ENCODE measurements at regions not wholly inside any gene's neighbourhood (a gene's known extent, or its start where the extent isn't known, plus 50 kb on each side); places are given as distances from the start of the nearest gene placed in this dataset.
"Not testable (repeated sequence)": the region's sequence is repeated elsewhere in the genome, so short reads cannot be mapped to it uniquely, and the experiment has no call there.

GRCh38 chr22:22697377-22698117 is 53.1 kb downstream of the GGTLC2 start:
- no peak overlapping the region for H3K27ac ChIP-seq (ENCODE audit: low read length)
- no peaks in the 10 kb centered on the region for H3K36me3 ChIP-seq (ENCODE audit: control insufficient read depth in 1 of 2, insufficient read depth in 2 of 2, low read length in 2 of 2)
- H3K4me3 ChIP-seq (ENCODE audit: low read depth in 1 of 2, low read length in 2 of 2) = no peak overlapping the region
- no peaks in the 10 kb centered on the region for H3K27me3 ChIP-seq (ENCODE audit: low read depth, low read length)
- H3K9me3 ChIP-seq (ENCODE audit: control insufficient read depth in 1 of 2, low read length in 2 of 2) = no peaks in the 10 kb centered on the region
- no peaks in the 10 kb centered on the region for H3K4me1 ChIP-seq (ENCODE audit: control insufficient read depth in 1 of 2, insufficient read depth in 2 of 2, low read length in 2 of 2)

GRCh38 chr22:22698263-22698750 is 53.9 kb downstream of the GGTLC2 start:
- H3K36me3 ChIP-seq (ENCODE audit: control insufficient read depth in 1 of 2, insufficient read depth in 2 of 2, low read length in 2 of 2) = no peaks in the 10 kb centered on the region

GRCh38 chr22:22700631-22701030 is 56.2 kb downstream of the GGTLC2 start:
- Histone ChIP-seq H3K4me3 (ENCODE audit: low read depth in 1 of 2, low read length in 2 of 2) (no peak overlapping the region), H3K4me1 (ENCODE audit: control insufficient read depth in 1 of 2, insufficient read depth in 2 of 2, low read length in 2 of 2) (no peaks in the 10 kb centered on the region), H3K36me3 (ENCODE audit: control insufficient read depth in 1 of 2, insufficient read depth in 2 of 2, low read length in 2 of 2) (no peaks in the 10 kb centered on the region), H3K9me3 (ENCODE audit: control insufficient read depth in 1 of 2, low read length in 2 of 2) (no peaks in the 10 kb centered on the region), H3K27ac (ENCODE audit: low read length) (no peak overlapping the region), H3K27me3 (ENCODE audit: low read depth, low read length) (no peaks in the 10 kb centered on the region)

More at GRCh38 chr22:22698263-22698750, 53.9 kb downstream of the GGTLC2 start:
- no peaks in the 10 kb centered on the region for H3K9me3 ChIP-seq (ENCODE audit: control insufficient read depth in 1 of 2, low read length in 2 of 2)
- H3K4me3 ChIP-seq (ENCODE audit: low read depth in 1 of 2, low read length in 2 of 2) = no peak overlapping the region
- H3K4me1 ChIP-seq (ENCODE audit: control insufficient read depth in 1 of 2, insufficient read depth in 2 of 2, low read length in 2 of 2) = no peaks in the 10 kb centered on the region
- no peak overlapping the region for H3K27ac ChIP-seq (ENCODE audit: low read length)
- H3K27me3 ChIP-seq (ENCODE audit: low read depth, low read length) = no peaks in the 10 kb centered on the region

- H3K9me3 ChIP-seq (ENCODE audit: control insufficient read depth in 1 of 2, low read length in 2 of 2); H3K36me3 ChIP-seq (ENCODE audit: control insufficient read depth in 1 of 2, insufficient read depth in 2 of 2, low read length in 2 of 2); H3K4me3 ChIP-seq (ENCODE audit: low read depth in 1 of 2, low read length in 2 of 2); H3K27me3 ChIP-seq (ENCODE audit: low read depth, low read length); H3K27ac ChIP-seq (ENCODE audit: low read length); H3K4me1 ChIP-seq (ENCODE audit: control insufficient read depth in 1 of 2, insufficient read depth in 2 of 2, low read length in 2 of 2): not testable (repeated sequence)
Observed at GRCh38 chr22:22701557-22701956, 57.1 kb downstream of the GGTLC2 start.

- H3K27me3 ChIP-seq (ENCODE audit: low read depth, low read length) = no peaks in the 10 kb centered on the region
- H3K4me1 ChIP-seq (ENCODE audit: control insufficient read depth in 1 of 2, insufficient read depth in 2 of 2, low read length in 2 of 2) = no peaks in the 10 kb centered on the region
- H3K4me3 ChIP-seq (ENCODE audit: low read depth in 1 of 2, low read length in 2 of 2) = no peak overlapping the region
- H3K9me3 ChIP-seq (ENCODE audit: control insufficient read depth in 1 of 2, low read length in 2 of 2) = no peaks in the 10 kb centered on the region
- H3K27ac ChIP-seq (ENCODE audit: low read length) = no peak overlapping the region
- H3K36me3 ChIP-seq (ENCODE audit: control insufficient read depth in 1 of 2, insufficient read depth in 2 of 2, low read length in 2 of 2) = no peaks in the 10 kb centered on the region
Observed at GRCh38 chr22:22702237-22703202, 58.1 kb downstream of the GGTLC2 start.

GRCh38 chr22:22703203-22703570 is 58.8 kb downstream of the GGTLC2 start:
- Histone ChIP-seq H3K36me3 (ENCODE audit: control insufficient read depth in 1 of 2, insufficient read depth in 2 of 2, low read length in 2 of 2) (no peaks in the 10 kb centered on the region), H3K4me1 (ENCODE audit: control insufficient read depth in 1 of 2, insufficient read depth in 2 of 2, low read length in 2 of 2) (no peaks in the 10 kb centered on the region), H3K27ac (ENCODE audit: low read length) (no peak overlapping the region)

GRCh38 chr22:22703715-22704114 is 59.3 kb downstream of the GGTLC2 start:
- Histone ChIP-seq H3K27ac (ENCODE audit: low read length) (no peak overlapping the region), H3K27me3 (ENCODE audit: low read depth, low read length) (no peaks in the 10 kb centered on the region), H3K4me1 (ENCODE audit: control insufficient read depth in 1 of 2, insufficient read depth in 2 of 2, low read length in 2 of 2) (no peaks in the 10 kb centered on the region), H3K9me3 (ENCODE audit: control insufficient read depth in 1 of 2, low read length in 2 of 2) (no peaks in the 10 kb centered on the region), H3K36me3 (ENCODE audit: control insufficient read depth in 1 of 2, insufficient read depth in 2 of 2, low read length in 2 of 2) (no peaks in the 10 kb centered on the region), H3K4me3 (ENCODE audit: low read depth in 1 of 2, low read length in 2 of 2) (no peak overlapping the region)

More at GRCh38 chr22:22703203-22703570, 58.8 kb downstream of the GGTLC2 start:
- Histone ChIP-seq H3K27me3 (ENCODE audit: low read depth, low read length) (no peaks in the 10 kb centered on the region), H3K4me3 (ENCODE audit: low read depth in 1 of 2, low read length in 2 of 2) (no peak overlapping the region), H3K9me3 (ENCODE audit: control insufficient read depth in 1 of 2, low read length in 2 of 2) (no peaks in the 10 kb centered on the region)

- Histone ChIP-seq H3K9me3 (ENCODE audit: control insufficient read depth in 1 of 2, low read length in 2 of 2) (no peaks in the 10 kb centered on the region), H3K27me3 (ENCODE audit: low read depth, low read length) (no peaks in the 10 kb centered on the region), H3K4me1 (ENCODE audit: control insufficient read depth in 1 of 2, insufficient read depth in 2 of 2, low read length in 2 of 2) (no peaks in the 10 kb centered on the region), H3K36me3 (ENCODE audit: control insufficient read depth in 1 of 2, insufficient read depth in 2 of 2, low read length in 2 of 2) (no peaks in the 10 kb centered on the region), H3K4me3 (ENCODE audit: low read depth in 1 of 2, low read length in 2 of 2) (no peak overlapping the region), H3K27ac (ENCODE audit: low read length) (no peak overlapping the region)
Observed at GRCh38 chr22:22704156-22704946, 59.9 kb downstream of the GGTLC2 start.

- Histone ChIP-seq H3K27me3 (ENCODE audit: low read depth, low read length) (no peaks in the 10 kb centered on the region), H3K4me3 (ENCODE audit: low read depth in 1 of 2, low read length in 2 of 2) (no peak overlapping the region), H3K36me3 (ENCODE audit: control insufficient read depth in 1 of 2, insufficient read depth in 2 of 2, low read length in 2 of 2) (no peaks in the 10 kb centered on the region), H3K4me1 (ENCODE audit: control insufficient read depth in 1 of 2, insufficient read depth in 2 of 2, low read length in 2 of 2) (no peaks in the 10 kb centered on the region), H3K27ac (ENCODE audit: low read length) (no peak overlapping the region), H3K9me3 (ENCODE audit: control insufficient read depth in 1 of 2, low read length in 2 of 2) (no peaks in the 10 kb centered on the region)
Observed at GRCh38 chr22:22705328-22706100, 61.1 kb downstream of the GGTLC2 start.

- Histone ChIP-seq H3K4me3 (ENCODE audit: low read depth in 1 of 2, low read length in 2 of 2) (no peak overlapping the region), H3K9me3 (ENCODE audit: control insufficient read depth in 1 of 2, low read length in 2 of 2) (no peaks in the 10 kb centered on the region), H3K27ac (ENCODE audit: low read length) (no peak overlapping the region), H3K4me1 (ENCODE audit: control insufficient read depth in 1 of 2, insufficient read depth in 2 of 2, low read length in 2 of 2) (no peaks in the 10 kb centered on the region), H3K36me3 (ENCODE audit: control insufficient read depth in 1 of 2, insufficient read depth in 2 of 2, low read length in 2 of 2) (no peaks in the 10 kb centered on the region), H3K27me3 (ENCODE audit: low read depth, low read length) (no peaks in the 10 kb centered on the region)
Observed at GRCh38 chr22:22706253-22706915, 62.0 kb downstream of the GGTLC2 start.
